GM10266 (cell line): ENCODE measurements at regions not wholly inside any gene's neighbourhood (a gene's known extent, or its start where the extent isn't known, plus 50 kb on each side); places are given as distances from the start of the nearest gene placed in this dataset.
A peak's percentile ranks its signal among the peaks of the same experiment; 100 is the strongest.
"Not testable (repeated sequence)": the region's sequence is repeated elsewhere in the genome, so short reads cannot be mapped to it uniquely, and the experiment has no call there.

ENCODE experiments used
- DNase-seq: peaks from one replicate; pipeline ENCODE4 v3.0.0; 2012; ENCODE audit errors: extremely low spot score
- CTCF ChIP-seq: IDR thresholded peaks from 2 replicates; pipeline ENCODE4 v1.5.1; 2012; ENCODE audit warnings: mild to moderate bottlenecking, low read depth; ENCODE audit not compliant: control insufficient read depth, insufficient read depth; ENCODE audit errors: missing control alignments

DNA sequence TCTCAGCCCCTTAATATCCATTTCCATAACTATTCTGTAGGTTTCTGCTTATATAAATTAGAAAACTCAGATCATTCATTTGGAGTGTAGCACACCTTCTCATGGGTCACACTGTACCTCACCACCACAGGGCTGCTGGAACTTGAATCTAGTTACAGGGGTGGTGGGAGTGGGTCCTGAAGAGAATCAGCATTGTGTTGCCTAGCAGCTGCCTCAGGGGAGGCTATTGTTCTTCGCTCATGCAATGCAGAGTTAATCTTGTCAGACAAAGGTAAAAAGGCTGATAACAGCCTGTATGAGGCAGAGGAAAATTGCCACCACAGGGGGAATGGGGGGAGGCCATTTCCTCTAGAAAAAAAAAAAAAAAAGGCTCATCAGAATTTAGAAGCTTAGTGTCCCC, 496.0 kb upstream of the ADGRB3 start:
- DNase-seq, result no peak
- no peak for TF ChIP-seq CTCF

DNA sequence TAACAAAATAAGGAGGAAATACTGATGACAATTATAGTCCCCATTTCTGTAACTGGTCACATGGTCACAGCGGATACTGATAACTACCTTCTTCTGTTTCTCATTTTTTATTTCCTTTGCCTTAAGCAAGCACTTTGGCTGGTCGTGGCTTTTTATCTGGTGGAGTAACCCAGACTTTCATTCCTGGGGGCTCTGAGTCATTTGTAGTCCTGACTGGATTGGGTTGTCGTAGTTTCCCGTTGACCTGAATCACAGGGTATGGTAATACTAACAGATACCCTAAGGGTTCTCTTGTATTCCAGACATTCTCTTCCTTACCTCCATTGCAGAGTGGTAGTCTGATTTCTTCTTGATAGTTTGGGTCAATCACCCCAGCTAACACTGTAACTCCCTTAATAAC, 500.3 kb upstream of the ADGRB3 start:
- TF ChIP-seq CTCF, result no peak
- DNase-seq, result no peak

DNA sequence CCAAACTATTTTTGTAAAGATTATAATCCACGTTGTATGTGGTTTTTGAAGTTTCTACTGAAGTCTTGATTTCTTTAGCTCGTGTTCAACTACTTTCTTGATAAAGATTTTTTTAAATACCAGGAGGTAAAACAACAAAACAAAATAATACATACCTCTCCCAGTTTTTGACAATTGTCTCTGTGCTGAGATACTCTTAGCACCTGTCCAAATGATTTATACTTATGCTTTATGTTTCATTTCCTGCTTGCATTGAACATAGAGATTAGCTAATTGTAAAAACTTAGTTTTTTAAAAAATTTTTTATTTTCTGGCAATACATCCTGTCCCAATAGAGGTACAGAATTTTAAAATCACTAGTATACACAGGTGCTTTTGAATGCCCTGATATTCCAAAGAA, 506.9 kb upstream of the ADGRB3 start:
- DNase-seq, result no peak
- no peak for TF ChIP-seq CTCF

GRCh38 chr6:68127074-68127473, 508.0 kb upstream of the ADGRB3 start:
- no peak for TF ChIP-seq CTCF
- no peak for DNase-seq

GRCh38 chr6:68126089-68126749, 508.9 kb upstream of the ADGRB3 start:
- DNase-seq, result peak; percentile 31
- no peak for TF ChIP-seq CTCF

- not testable (repeated sequence) for DNase-seq
These were observed 512.1 kb upstream of the ADGRB3 start for GRCh38 chr6:68122975-68123374.

GRCh38 chr6:68122032-68122431, 513.0 kb upstream of the ADGRB3 start:
- no peak for TF ChIP-seq CTCF
- no peak for DNase-seq

DNA sequence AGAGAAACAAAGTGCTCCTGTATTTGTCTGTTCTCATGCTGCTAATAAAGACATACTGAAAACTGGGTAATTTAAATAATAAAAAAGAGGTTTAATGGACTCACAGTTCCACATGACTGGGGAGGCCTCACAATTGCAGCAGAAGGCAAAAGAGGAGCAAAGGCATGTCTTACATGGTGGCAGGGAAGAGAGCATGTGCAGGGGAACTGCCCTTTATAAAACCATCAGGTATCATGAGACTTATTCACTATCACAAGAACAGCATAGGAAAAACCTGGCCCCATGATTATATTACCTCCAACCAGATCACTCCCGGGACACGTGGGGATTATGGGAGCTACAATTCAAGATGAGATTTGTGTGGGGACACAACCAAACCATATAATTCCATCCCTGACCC, 514.1 kb upstream of the ADGRB3 start:
- DNase-seq, result not testable (repeated sequence)
